IMR-90 (cell line): ENCODE measurements at regions not wholly inside any gene's neighbourhood (a gene's known extent, or its start where the extent isn't known, plus 50 kb on each side); places are given as distances from the start of the nearest gene placed in this dataset.
A peak's percentile ranks its signal among the peaks of the same experiment; 100 is the strongest.

Experiments used
- ATAC-seq: fragments of 200-7000 bp; cut with Tn5 transposase; 2 replicates; pipeline ENCODE4 v1.9.1; 2020; ENCODE audit warnings: low read depth, mild to moderate bottlenecking, moderate library complexity
- BruUV-seq: library from RNA; stranded (reverse); fragments of 400-500 nt; replicated peaks from 2 replicates; lab custom pipeline; 2021; lab: Mats Ljungman, UMichigan
- CTCF ChIA-PET: fragments of 300-600 bp; formaldehyde crosslinking; extraction: SDS; loops from one replicate; lab custom pipeline; 2021; ENCODE audit warnings: antibody characterized with exemption; lab: Yijun Ruan, JAX
- POLR2A ChIA-PET: fragments of 300-600 bp; sonication (Branson Sonifier 250); formaldehyde crosslinking; loops from one replicate; lab custom pipeline; 2022; ENCODE audit warnings: antibody characterized with exemption; ENCODE audit not compliant: unreplicated experiment; lab: Charles Lee
- DNase-seq: peaks from one replicate; pipeline ENCODE4 v3.0.0; 2013
- H2AFZ ChIP-seq: replicated peaks from 2 replicates; pipeline ENCODE3; 2013; ENCODE audit warnings: low read length, mild to moderate bottlenecking; ENCODE audit not compliant: poor library complexity
- H2AK5ac ChIP-seq: 2 replicates; pipeline ENCODE4 v1.6.1; 2013; ENCODE audit warnings: low read depth, low read length, inconsistent platforms
- H2AK9ac ChIP-seq: replicated peaks from 2 replicates; pipeline ENCODE3; 2013; ENCODE audit warnings: mild to moderate bottlenecking, low read depth, low read length, moderate library complexity; ENCODE audit not compliant: poor library complexity
- H2BK120ac ChIP-seq: 2 replicates; pipeline ENCODE4 v1.6.1; 2013; ENCODE audit warnings: low read depth, low read length, inconsistent platforms
- H2BK15ac ChIP-seq: 3 replicates; pipeline ENCODE4 v1.6.1; 2013; ENCODE audit warnings: low read depth, low read length, inconsistent platforms
- H2BK20ac ChIP-seq: 2 replicates; pipeline ENCODE4 v1.6.1; 2013; ENCODE audit warnings: low read depth, mild to moderate bottlenecking, inconsistent platforms, low read length, moderate library complexity
- H2BK5ac ChIP-seq: 2 replicates; pipeline ENCODE4 v1.6.1; 2013; ENCODE audit warnings: mild to moderate bottlenecking, low read depth, low read length, inconsistent platforms; ENCODE audit not compliant: poor library complexity, severe bottlenecking
- H3K14ac ChIP-seq: replicated peaks from 2 replicates; pipeline ENCODE4 v1.6.1; 2013; ENCODE audit warnings: low read depth, low read length, inconsistent platforms
- H3K18ac ChIP-seq: 2 replicates; pipeline ENCODE4 v1.6.1; 2013; ENCODE audit warnings: low read depth, low read length, control low read depth
- H3K23ac ChIP-seq: 2 replicates; pipeline ENCODE4 v1.6.1; 2013; ENCODE audit warnings: low read depth, low read length, inconsistent platforms
- H3K27ac ChIP-seq: 2 replicates; pipeline ENCODE4 v1.5.1; 2013; ENCODE audit warnings: mild to moderate bottlenecking, control low read depth, low read length; ENCODE audit not compliant: insufficient read depth
- H3K27me3 ChIP-seq: 2 replicates; pipeline ENCODE4 v1.6.1; 2013; ENCODE audit warnings: low read length; ENCODE audit not compliant: control insufficient read depth, insufficient read depth
- H3K36me3 ChIP-seq: 2 replicates; pipeline ENCODE4 v1.6.1; 2013; ENCODE audit warnings: low read length, mixed read lengths; ENCODE audit not compliant: control insufficient read depth, insufficient read depth
- H3K4ac ChIP-seq: 2 replicates; pipeline ENCODE4 v1.6.1; 2013; ENCODE audit warnings: low read depth, low read length, inconsistent platforms
- H3K4me1 ChIP-seq: 2 replicates; pipeline ENCODE4 v1.6.1; 2013; ENCODE audit warnings: low read length, mixed read lengths; ENCODE audit not compliant: control insufficient read depth, insufficient read depth
- H3K4me2 ChIP-seq: 2 replicates; pipeline ENCODE4 v1.6.1; 2013; ENCODE audit warnings: low read depth, mild to moderate bottlenecking, control low read depth, low read length, moderate library complexity
- H3K4me3 ChIP-seq: 2 replicates; pipeline ENCODE4 v1.5.1; 2013; ENCODE audit warnings: low read depth, mild to moderate bottlenecking, control low read depth, low read length, moderate library complexity; ENCODE audit not compliant: insufficient read depth
- H3K56ac ChIP-seq: 2 replicates; pipeline ENCODE4 v1.6.1; 2013; ENCODE audit warnings: low read length, inconsistent platforms; ENCODE audit not compliant: insufficient read depth; ENCODE audit errors: extremely low read depth
- H3K79me1 ChIP-seq, 2 experiments: 2 replicates each; pipeline ENCODE4 v1.6.1; 2013; ENCODE audit warnings: low read length in 2 of 2, inconsistent platforms in 1 of 2, low read depth in 1 of 2
- H3K9ac ChIP-seq: 2 replicates; pipeline ENCODE4 v1.6.1; 2013; ENCODE audit warnings: low read depth, low read length, control low read depth
- H3K9me1 ChIP-seq: 2 replicates; pipeline ENCODE4 v1.6.1; 2013; ENCODE audit warnings: low read length, inconsistent platforms; ENCODE audit not compliant: insufficient read depth
- H3K9me3 ChIP-seq: 2 replicates; pipeline ENCODE4 v1.6.1; 2013; ENCODE audit warnings: low read length; ENCODE audit not compliant: control insufficient read depth, insufficient read depth
- H4K20me1 ChIP-seq: 2 replicates; pipeline ENCODE4 v1.6.1; 2013; ENCODE audit warnings: low read length, inconsistent platforms; ENCODE audit not compliant: insufficient read depth
- H4K5ac ChIP-seq: 2 replicates; pipeline ENCODE4 v1.6.1; 2013; ENCODE audit warnings: mild to moderate bottlenecking, low read depth, low read length, control low read depth
- H4K8ac ChIP-seq, 2 experiments: 2 replicates each; pipeline ENCODE4 v1.6.1; 2013; ENCODE audit warnings: low read depth in 2 of 2, low read length in 2 of 2, control low read depth in 1 of 2, inconsistent platforms in 1 of 2
- H4K91ac ChIP-seq: 2 replicates; pipeline ENCODE4 v1.6.1; 2013; ENCODE audit warnings: low read depth, low read length, inconsistent platforms; ENCODE audit not compliant: insufficient read depth
- BHLHE40 ChIP-seq: fragments of 150-350 bp; IDR thresholded peaks from 2 replicates; pipeline ENCODE4 v1.6.1; 2016; ENCODE audit warnings: mild to moderate bottlenecking, low read depth, low read length
- CEBPB ChIP-seq: IDR thresholded peaks from 2 replicates; pipeline ENCODE4 v1.6.1; 2012; ENCODE audit warnings: low read depth, low read length, improper control_type of control experiment
- CHD1 ChIP-seq: IDR thresholded peaks from 2 replicates; pipeline ENCODE4 v1.6.1; 2012; ENCODE audit warnings: low read depth, low read length, improper control_type of control experiment
- FOS ChIP-seq: fragments of 150-350 bp; IDR thresholded peaks from 2 replicates; pipeline ENCODE4 v1.6.1; 2016; ENCODE audit warnings: low read depth, low read length
- MAFK ChIP-seq: IDR thresholded peaks from 2 replicates; pipeline ENCODE4 v1.6.1; 2012; ENCODE audit warnings: low read depth, low read length, improper control_type of control experiment
- MAZ ChIP-seq: IDR thresholded peaks from 2 replicates; pipeline ENCODE4 v1.6.1; 2012; ENCODE audit warnings: low read depth, mild to moderate bottlenecking, low read length, improper control_type of control experiment, moderate library complexity, borderline replicate concordance
- MXI1 ChIP-seq: IDR thresholded peaks from 2 replicates; pipeline ENCODE4 v1.6.1; 2012; ENCODE audit warnings: low read depth, mild to moderate bottlenecking, low read length, moderate library complexity, borderline replicate concordance
- NFE2L2 ChIP-seq: fragments of 150-350 bp; IDR thresholded peaks from 2 replicates; pipeline ENCODE4 v1.6.1; 2016; ENCODE audit warnings: low read depth, mild to moderate bottlenecking, low read length
- POLR2A ChIP-seq: IDR thresholded peaks from 2 replicates; pipeline ENCODE4 v1.6.1; 2012; ENCODE audit warnings: mild to moderate bottlenecking, low read depth, low read length
- RAD21 ChIP-seq: IDR thresholded peaks from 2 replicates; pipeline ENCODE4 v1.6.1; 2012; ENCODE audit warnings: low read length, improper control_type of control experiment
- RCOR1 ChIP-seq: IDR thresholded peaks from 2 replicates; pipeline ENCODE4 v1.6.1; 2012; ENCODE audit warnings: mild to moderate bottlenecking, low read length, improper control_type of control experiment; ENCODE audit not compliant: insufficient replicate concordance
- RFX5 ChIP-seq: IDR thresholded peaks from 2 replicates; pipeline ENCODE4 v1.8.0; 2012; ENCODE audit warnings: low read depth, mild to moderate bottlenecking, low read length, moderate library complexity
- SMC3 ChIP-seq: fragments of 150-350 bp; IDR thresholded peaks from 2 replicates; pipeline ENCODE4 v1.6.1; 2016; ENCODE audit warnings: low read depth, mild to moderate bottlenecking, antibody characterized with exemption, low read length, moderate library complexity
- WGBS, 2 experiments: methylation state at CpG; one replicate each; pipeline versions ENCODE4 v1.1.5 to v1.1.7; 2013; ENCODE audit warnings: missing lambda C conversion rate in 2 of 2; ENCODE audit not compliant: insufficient read length in 1 of 2; ENCODE audit errors: extremely low coverage in 2 of 2; 5-methylcytosine and 5-hydroxymethylcytosine counted together
- dilution Hi-C: fragments of 300-500 bp; cut with HindIII; formaldehyde crosslinking; loops from one replicate; pipeline ENCODE4 v1.14.3; 2018; ENCODE audit warnings: low sequenced_read_pairs; ENCODE audit not compliant: unreplicated experiment
- in situ Hi-C: fragments of 300-500 bp; cut with MboI; formaldehyde crosslinking; loops from 3 replicates; pipeline ENCODE4 v1.14.3; 2019; ENCODE audit warnings: low sequenced_read_pairs, inconsistent platforms, mixed read lengths
- intact Hi-C: fragments of 100-400 bp; cut with micrococcal nuclease; formaldehyde crosslinking; loops from 2 replicates; pipeline ENCODE4 v1.10.0; 2022
- TF ChIP-seq, protein P1 (sequence below): fragments of 150-350 bp; IDR thresholded peaks from 2 replicates; pipeline ENCODE4 v1.6.1; 2017; ENCODE audit warnings: mild to moderate bottlenecking, antibody characterized with exemption, low read length, low read depth
- TF ChIP-seq, protein P2 (sequence below): conservative IDR thresholded peaks from 2 replicates; pipeline ENCODE4 v1.5.1; 2012; ENCODE audit warnings: mild to moderate bottlenecking, low read depth, low read length, improper control_type of control experiment
- TF ChIP-seq, protein P3 (sequence below): fragments of 150-350 bp; IDR thresholded peaks from 2 replicates; pipeline ENCODE4 v1.6.1; 2016; ENCODE audit warnings: low read depth, mild to moderate bottlenecking, low read length, moderate library complexity, borderline replicate concordance

DNA sequence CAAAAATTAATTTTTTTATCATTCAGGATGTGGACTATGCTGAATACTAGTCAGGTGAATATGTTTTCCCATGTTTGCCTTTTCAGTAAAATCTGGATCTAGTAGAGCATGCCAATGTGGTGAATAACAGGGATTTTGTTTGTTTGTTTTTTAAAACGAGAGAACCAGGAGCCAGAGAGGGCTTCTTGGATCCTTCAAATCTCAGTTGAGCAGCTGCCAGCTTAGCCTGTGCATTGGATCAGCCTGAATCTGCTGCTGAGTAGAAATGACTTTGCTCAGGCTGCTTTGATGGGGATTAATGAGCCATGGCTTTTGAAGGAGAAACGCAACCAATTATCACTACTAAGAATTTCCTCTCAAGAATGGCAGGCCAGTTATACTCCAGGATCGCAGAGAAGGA, 493.8 kb downstream of the ARL4A start:
- WGBS, 2 experiments: no CpG with 5 or more reads among the region's 3 CpGs
- no peak for ATAC-seq
- dilution Hi-C loops (no loop called here), in situ Hi-C loops (no loop called here), intact Hi-C loops (no loop called here)
- no peak overlapping the region for H3K4me2 ChIP-seq
- H3K14ac ChIP-seq: no peak overlapping the region
- H3K36me3 ChIP-seq: no peaks in the 10 kb centered on the region
- no peak overlapping the region for H2AK5ac ChIP-seq
- H4K8ac ChIP-seq: no peak overlapping the region
- BruUV-seq: no TSS peak
- no peaks in the 10 kb centered on the region for H3K9me1 ChIP-seq
- H3K23ac ChIP-seq: no peak overlapping the region
- no peak overlapping the region for H4K5ac ChIP-seq
- no peak overlapping the region for H2BK120ac ChIP-seq
- no peak overlapping the region for H2BK20ac ChIP-seq
- no peak overlapping the region for H3K9ac ChIP-seq
- no peak overlapping the region for H3K4ac ChIP-seq
- H3K27me3 ChIP-seq: no peaks in the 10 kb centered on the region; the same call in 1 of the 2 replicates
- H2BK5ac ChIP-seq: no peak overlapping the region
- no peak overlapping the region for H4K91ac ChIP-seq
- H3K27ac ChIP-seq: no peak overlapping the region
- no peak overlapping the region for H2AFZ ChIP-seq
- TF ChIP-seq, protein P1, sequence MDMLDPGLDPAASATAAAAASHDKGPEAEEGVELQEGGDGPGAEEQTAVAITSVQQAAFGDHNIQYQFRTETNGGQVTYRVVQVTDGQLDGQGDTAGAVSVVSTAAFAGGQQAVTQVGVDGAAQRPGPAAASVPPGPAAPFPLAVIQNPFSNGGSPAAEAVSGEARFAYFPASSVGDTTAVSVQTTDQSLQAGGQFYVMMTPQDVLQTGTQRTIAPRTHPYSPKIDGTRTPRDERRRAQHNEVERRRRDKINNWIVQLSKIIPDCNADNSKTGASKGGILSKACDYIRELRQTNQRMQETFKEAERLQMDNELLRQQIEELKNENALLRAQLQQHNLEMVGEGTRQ: no peak
- no peak for TF ChIP-seq NFE2L2
- no peak for TF ChIP-seq MAFK
- TF ChIP-seq MXI1: no peak
- no peak for TF ChIP-seq SMC3
- TF ChIP-seq POLR2A: no peak
- TF ChIP-seq BHLHE40: no peak
- TF ChIP-seq CHD1: no peak
- TF ChIP-seq RCOR1: no peak
- no peak for TF ChIP-seq RFX5
- no peak for TF ChIP-seq CEBPB
- TF ChIP-seq RAD21: no peak
- no peak for TF ChIP-seq FOS
- TF ChIP-seq, protein P2, sequence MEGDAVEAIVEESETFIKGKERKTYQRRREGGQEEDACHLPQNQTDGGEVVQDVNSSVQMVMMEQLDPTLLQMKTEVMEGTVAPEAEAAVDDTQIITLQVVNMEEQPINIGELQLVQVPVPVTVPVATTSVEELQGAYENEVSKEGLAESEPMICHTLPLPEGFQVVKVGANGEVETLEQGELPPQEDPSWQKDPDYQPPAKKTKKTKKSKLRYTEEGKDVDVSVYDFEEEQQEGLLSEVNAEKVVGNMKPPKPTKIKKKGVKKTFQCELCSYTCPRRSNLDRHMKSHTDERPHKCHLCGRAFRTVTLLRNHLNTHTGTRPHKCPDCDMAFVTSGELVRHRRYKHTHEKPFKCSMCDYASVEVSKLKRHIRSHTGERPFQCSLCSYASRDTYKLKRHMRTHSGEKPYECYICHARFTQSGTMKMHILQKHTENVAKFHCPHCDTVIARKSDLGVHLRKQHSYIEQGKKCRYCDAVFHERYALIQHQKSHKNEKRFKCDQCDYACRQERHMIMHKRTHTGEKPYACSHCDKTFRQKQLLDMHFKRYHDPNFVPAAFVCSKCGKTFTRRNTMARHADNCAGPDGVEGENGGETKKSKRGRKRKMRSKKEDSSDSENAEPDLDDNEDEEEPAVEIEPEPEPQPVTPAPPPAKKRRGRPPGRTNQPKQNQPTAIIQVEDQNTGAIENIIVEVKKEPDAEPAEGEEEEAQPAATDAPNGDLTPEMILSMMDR: no peak
- no peak for TF ChIP-seq MAZ
- TF ChIP-seq, protein P3, sequence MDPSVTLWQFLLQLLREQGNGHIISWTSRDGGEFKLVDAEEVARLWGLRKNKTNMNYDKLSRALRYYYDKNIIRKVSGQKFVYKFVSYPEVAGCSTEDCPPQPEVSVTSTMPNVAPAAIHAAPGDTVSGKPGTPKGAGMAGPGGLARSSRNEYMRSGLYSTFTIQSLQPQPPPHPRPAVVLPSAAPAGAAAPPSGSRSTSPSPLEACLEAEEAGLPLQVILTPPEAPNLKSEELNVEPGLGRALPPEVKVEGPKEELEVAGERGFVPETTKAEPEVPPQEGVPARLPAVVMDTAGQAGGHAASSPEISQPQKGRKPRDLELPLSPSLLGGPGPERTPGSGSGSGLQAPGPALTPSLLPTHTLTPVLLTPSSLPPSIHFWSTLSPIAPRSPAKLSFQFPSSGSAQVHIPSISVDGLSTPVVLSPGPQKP: no peak
- H3K9me3 ChIP-seq: no peaks in the 10 kb centered on the region
- CTCF ChIA-PET: no interaction called here
- H3K18ac ChIP-seq: no peak overlapping the region
- H2BK15ac ChIP-seq: no peak overlapping the region
- peak; percentile 16 for DNase-seq
- H3K4me1 ChIP-seq: no peaks in the 10 kb centered on the region
- H3K4me3 ChIP-seq: no peak overlapping the region
- H3K56ac ChIP-seq: no peak overlapping the region
- POLR2A ChIA-PET: no interaction called here
- H3K79me1 ChIP-seq: no peaks in the 10 kb centered on the region
- H4K20me1 ChIP-seq: no peaks in the 10 kb centered on the region
- H2AK9ac ChIP-seq: no peak overlapping the region
